ENCODE measurements at regions not wholly inside any gene's neighbourhood (a gene's known extent, or its start where the extent isn't known, plus 50 kb on each side); places are given as distances from the start of the nearest gene placed in this dataset.

GRCh38 chr10:83164156-83164555 is 975.2 kb upstream of the GHITM start:
- DNase-seq (ENCODE audit: low read depth in 2 of 2), result no peak

DNA sequence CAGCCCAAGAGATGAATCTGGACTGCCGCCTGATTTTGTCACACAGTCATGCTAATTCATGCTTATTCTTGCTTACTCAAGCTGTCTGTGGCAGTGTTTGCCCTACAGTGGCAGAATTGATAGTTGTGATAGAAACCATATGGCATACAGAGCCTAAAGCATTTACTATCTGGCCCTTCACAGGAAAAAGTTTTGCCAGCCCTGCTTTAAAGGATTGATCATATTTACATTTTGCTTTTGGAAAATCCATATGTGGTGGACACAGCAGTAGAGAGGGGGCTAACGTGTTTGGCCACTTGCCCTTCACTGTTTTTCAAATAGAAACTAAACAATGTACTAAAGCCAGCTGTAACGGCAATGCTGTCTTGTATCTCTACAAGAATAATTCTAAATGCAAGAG is 974.0 kb upstream of the GHITM start:
- no peak for DNase-seq (ENCODE audit: low read depth in 2 of 2)

GRCh38 chr10:83166344-83166743 is 973.0 kb upstream of the GHITM start:
- DNase-seq (ENCODE audit: low read depth in 2 of 2), result no peak

GRCh38 chr10:83167081-83167480 is 972.2 kb upstream of the GHITM start:
- no peak for DNase-seq (ENCODE audit: low read depth in 2 of 2)

DNA sequence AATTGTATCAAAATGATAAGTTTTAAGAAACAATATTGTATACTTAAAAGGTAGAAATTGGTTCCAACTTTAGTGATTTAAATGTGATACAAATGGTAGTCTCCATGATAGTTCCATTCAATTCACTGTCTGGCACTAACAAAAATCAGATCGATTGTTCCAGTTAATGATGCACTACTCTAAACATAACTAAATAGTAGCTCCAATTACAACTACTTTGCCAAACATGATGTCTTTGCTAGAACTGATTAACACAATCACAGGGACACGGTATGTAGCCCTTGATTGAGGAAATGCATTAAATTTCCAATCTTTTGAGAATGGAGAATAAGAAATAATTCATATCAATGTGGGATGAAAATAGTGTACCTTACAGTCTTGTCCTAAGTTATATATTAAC is 962.4 kb upstream of the GHITM start:
- no peak for DNase-seq (ENCODE audit: low read depth in 2 of 2)

DNA sequence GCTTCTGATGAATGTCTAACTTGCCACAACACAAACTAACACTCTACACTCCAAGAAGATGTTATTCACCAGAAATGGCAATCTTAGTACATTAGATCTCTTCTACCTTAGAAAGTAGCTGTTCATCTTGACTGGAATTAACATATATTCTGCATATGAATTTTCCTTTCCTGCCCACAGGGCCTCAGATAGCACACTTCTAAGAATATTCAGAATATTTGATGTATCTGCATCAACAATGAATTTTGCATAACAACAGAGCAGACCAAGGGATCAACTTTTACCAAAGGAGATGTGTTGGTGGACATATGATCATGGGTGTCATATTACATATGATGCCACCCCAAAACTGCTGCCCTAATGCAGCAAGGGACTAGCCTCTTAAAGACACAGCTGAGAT is 960.8 kb upstream of the GHITM start:
- DNase-seq (ENCODE audit: low read depth in 2 of 2), result no peak

DNA sequence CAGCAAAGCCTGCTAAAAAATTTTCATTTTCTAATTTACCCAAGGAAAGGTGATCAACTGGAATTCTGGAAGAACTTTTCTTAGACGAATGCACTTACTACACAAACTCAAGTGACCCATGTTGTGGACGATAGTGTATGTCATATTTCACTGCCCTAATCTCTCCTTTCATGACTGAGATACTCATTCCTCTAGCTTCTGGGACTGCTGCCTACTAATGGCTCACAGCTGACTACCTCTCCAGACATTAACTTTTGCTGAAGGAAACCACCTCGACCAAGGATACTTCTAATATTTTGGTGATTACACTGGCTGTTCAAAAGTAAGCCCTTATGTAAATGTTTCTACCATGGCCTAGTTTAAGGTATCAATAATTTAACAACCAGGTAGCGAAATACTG is 959.9 kb upstream of the GHITM start:
- no peak for DNase-seq (ENCODE audit: low read depth in 2 of 2)

- DNase-seq (ENCODE audit: low read depth in 2 of 2), result no peak
These were observed 957.2 kb upstream of the GHITM start for GRCh38 chr10:83182076-83182475.

- DNase-seq (ENCODE audit: low read depth in 2 of 2), result no peak
These were observed 954.7 kb upstream of the GHITM start for GRCh38 chr10:83184641-83185040.

GRCh38 chr10:83190614-83191013 is 948.7 kb upstream of the GHITM start:
- DNase-seq (ENCODE audit: low read depth in 2 of 2), result no peak

- no peak for DNase-seq (ENCODE audit: low read depth in 2 of 2)
These were observed 946.3 kb upstream of the GHITM start for GRCh38 chr10:83193026-83193425.

- DNase-seq (ENCODE audit: low read depth in 2 of 2), result no peak
These were observed 944.3 kb upstream of the GHITM start for GRCh38 chr10:83195021-83195420.

- DNase-seq (ENCODE audit: low read depth in 2 of 2), result no peak
These were observed 939.9 kb upstream of the GHITM start for GRCh38 chr10:83199374-83199773.

DNA sequence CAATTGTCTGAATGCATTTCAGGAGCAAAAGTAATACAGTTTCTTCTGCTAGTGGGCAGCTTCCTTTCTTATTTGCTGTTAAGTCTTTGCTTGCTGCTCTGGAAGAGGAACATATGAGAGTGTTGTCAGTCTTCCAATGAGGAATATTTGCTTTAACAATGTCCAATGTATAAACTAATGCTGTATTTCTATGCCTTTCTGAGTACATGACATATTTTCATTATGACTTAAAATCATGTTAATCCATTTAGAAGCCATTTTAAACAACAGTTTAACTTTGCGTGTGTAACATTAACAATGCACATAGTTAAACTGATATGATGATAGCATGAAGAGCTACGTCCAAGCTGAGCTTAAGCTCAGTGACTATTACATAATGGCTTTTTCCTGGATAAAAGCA is 933.4 kb upstream of the GHITM start:
- no peak for DNase-seq (ENCODE audit: low read depth in 2 of 2)

DNA sequence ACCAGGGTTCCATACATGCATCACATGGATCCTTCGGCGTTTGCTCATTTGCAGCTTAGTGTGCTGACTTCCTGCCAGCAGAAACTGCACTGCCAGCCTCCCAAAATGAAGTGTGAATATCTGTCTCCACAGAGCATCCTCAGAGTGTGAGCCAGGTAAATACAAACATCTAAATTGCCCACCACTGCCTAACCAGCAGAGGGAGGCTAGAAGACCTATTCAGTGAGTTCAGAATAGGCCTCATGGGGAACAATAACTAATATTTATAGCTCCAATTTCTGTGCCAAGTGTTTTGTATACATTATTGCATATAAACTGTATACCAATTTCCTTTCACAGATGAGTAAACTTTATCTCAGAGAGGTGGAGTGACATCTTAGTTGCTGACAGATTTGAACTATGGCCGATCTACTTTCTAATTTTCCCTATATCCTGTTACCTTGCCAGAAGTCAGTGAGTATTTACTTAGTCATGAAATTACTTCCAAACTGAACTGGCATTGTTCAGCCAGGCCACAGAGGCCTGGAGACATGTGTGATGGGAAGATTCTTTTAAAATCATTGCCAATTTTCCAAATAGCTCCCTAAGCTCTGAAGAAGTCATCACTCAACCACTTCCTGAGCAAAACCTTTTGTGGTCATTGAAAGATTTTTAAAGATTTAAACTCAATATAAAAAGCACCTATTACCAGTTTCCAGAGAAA is 926.5 kb upstream of the GHITM start:
- DNase-seq (ENCODE audit: low read depth in 2 of 2), result no peak

- DNase-seq (ENCODE audit: low read depth in 2 of 2), result no peak
These were observed 925.2 kb upstream of the GHITM start for GRCh38 chr10:83214136-83214535.

DNA sequence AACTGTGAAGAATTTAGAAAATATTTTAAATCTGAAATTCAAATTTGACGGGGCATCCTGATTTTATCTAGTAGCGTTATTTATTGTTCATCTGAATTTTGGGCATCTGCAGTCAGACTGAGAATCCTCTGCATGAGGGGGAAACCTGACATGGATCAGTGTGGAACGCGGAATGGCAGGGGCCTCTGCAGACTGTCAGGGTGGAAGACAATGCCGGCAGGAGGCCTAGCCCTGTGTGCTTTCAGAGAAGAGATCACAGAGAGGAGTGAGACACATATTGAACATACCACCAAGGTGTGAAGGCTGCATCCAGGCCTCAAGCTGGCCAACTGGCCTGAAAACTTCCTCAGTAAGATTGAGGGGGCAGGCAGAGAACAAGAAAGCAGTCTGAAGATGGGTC is 921.1 kb upstream of the GHITM start:
- no peak for DNase-seq (ENCODE audit: low read depth in 2 of 2)

GRCh38 chr10:83222300-83222699 is 917.0 kb upstream of the GHITM start:
- DNase-seq (ENCODE audit: low read depth in 2 of 2), result no peak

DNA sequence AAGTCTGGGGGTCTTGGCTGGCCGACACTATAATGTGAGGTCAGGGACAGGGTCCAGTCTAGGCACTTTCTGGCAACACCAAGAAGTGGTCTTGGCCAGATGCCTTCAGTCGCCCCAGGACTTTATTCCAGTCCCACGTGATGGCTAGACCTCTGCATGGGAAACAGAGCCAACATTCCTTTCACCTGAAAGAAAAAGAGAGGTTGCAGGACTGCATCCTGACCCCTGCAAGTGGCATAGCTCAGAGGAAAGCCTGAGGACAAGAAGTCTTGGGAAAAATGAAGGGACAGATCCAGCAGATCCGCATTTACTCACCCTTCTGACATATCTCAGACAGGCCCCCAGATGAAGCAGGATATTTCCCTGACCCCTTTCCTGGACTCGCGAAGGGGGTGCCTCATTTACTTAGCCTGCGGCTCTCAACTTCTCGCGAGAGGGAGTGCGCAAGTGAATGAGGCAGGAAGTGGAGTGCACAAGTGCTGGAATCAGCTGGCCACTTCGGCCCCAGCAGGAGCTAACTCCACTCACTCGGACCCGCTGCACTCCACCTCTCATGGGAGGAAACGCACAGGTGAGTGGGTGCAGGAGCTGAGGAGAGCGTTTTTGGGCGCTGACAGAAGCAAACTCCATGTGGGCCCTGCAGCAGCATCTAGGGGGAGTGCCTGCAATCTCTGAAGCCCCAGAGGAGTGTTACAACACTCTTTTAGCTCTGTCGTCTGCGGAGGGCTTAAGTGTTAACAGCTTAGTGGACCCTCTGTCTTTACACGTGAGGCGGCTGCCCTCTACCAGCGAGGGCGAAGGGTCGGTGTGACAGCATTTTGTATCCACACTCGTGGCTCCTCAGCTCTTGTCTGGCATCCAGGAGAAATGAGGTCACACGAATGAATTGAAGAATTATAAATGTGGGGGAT is 916.2 kb upstream of the GHITM start:
- DNase-seq (ENCODE audit: low read depth in 2 of 2), result no peak

DNA sequence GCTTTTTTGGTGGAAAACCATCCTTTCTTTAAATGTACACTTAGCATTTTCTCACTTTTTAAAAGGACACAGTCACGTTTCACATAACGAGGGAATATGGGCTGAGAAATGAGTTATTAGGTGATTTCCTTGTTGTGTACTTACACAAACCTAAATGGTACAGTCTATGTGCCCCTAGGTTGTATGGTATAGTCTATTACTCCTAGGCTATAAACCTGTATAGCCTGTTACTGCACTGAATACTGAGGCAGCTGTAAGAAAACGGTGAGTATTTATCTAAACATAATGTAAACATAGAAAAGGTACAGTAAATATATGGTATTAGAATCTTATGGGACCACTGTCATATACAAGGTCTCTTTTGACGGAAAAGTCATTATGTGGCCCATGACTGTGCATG is 913.5 kb upstream of the GHITM start:
- no peak for DNase-seq (ENCODE audit: low read depth in 2 of 2)

DNA sequence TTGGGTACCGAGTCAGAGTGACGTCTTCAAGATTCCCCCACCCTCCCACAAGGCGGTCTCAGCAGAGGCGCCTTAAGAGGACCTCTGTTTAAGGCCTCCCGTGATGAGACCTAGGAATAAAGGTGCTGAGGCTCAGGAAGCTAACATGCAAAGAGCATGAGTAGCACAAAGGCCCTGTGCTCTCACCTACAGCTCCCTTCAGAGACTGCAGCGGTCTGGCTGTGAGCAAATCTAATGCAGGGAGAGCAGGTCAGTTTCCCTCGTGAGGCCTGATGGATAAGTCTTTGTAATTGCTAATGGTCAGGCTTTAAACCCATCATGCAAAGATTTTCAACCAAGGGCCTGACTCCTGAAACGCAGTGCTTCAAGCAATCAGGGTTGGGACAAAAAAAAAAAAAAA is 909.3 kb upstream of the GHITM start:
- DNase-seq (ENCODE audit: low read depth in 2 of 2), result no peak

DNA sequence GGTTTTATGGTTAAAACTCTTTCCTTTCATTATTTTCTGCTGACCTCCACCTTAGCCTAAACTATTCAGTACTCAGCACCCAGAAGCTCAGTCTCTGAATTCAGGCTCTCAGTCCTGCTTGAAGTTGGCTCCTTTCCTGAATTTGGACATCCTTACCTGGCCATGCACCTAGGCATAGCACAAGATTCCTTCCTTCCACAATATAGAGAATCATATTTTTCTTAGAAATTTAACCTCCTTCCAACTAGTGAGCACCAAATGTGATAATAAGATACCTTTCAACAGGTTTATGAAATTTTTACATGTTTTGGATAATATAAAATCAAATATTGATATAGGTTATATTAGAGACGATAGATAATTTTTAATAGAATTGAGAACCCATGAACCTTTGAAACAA is 905.6 kb upstream of the GHITM start:
- no peak for DNase-seq (ENCODE audit: low read depth in 2 of 2)

DNA sequence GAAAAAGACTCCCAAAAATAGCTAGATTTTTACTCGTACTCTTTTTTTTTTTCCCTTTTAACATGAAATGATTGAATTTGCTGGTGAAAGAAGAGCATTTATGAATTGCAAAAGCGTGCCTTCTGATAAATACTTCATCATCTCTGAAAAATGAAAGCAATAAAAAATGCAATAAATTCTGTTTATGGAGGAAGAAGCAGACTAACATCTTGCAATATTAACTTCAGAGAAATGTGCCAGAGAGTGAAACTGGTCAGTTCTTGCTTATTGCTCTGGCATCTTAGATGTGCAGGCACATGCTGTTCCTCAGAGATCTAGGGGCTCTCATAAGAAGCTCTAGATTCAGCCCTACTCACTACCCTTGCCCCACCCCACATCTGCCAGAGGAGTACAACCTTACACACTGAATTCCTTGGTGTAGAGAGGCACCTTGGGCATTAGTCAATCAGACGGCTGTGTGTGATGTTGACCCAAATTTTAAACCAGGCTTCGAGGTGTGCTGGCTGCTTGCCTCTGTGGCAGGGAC is 891.1 kb upstream of the GHITM start:
- DNase-seq (ENCODE audit: low read depth in 2 of 2), result no peak
